Osteocyte (in vitro differentiated cells): ENCODE measurements at regions not wholly inside any gene's neighbourhood (a gene's known extent, or its start where the extent isn't known, plus 50 kb on each side); places are given as distances from the start of the nearest gene placed in this dataset.

Experiments used
- DNase-seq: peaks from one replicate; pipeline ENCODE4 v3.0.0; 2021; ENCODE audit warnings: mixed read lengths; ENCODE audit not compliant: unreplicated experiment; ENCODE audit errors: extremely low spot score
- H3K27ac Mint-ChIP-seq: one replicate; pipeline ENCODE4 v1.8.0; 2021; ENCODE audit warnings: mild to moderate bottlenecking, mixed read lengths; ENCODE audit not compliant: unreplicated experiment
- H3K27me3 Mint-ChIP-seq: one replicate; pipeline ENCODE4 v1.8.0; 2021; ENCODE audit warnings: mixed read lengths; ENCODE audit not compliant: unreplicated experiment
- H3K36me3 Mint-ChIP-seq: one replicate; pipeline ENCODE4 v1.8.0; 2021; ENCODE audit warnings: mixed read lengths; ENCODE audit not compliant: unreplicated experiment
- H3K4me1 Mint-ChIP-seq: one replicate; pipeline ENCODE4 v1.8.0; 2021; ENCODE audit warnings: mixed read lengths; ENCODE audit not compliant: unreplicated experiment
- H3K4me3 Mint-ChIP-seq: one replicate; pipeline ENCODE4 v1.8.0; 2021; ENCODE audit warnings: mild to moderate bottlenecking, moderate library complexity, mixed read lengths; ENCODE audit not compliant: unreplicated experiment
- H3K9me3 Mint-ChIP-seq: one replicate; pipeline ENCODE4 v1.8.0; 2021; ENCODE audit warnings: mixed read lengths; ENCODE audit not compliant: unreplicated experiment
- CTCF ChIP-seq: fragments of 200-600 bp; sonication (generic); IDR thresholded peaks from 2 replicates; pipeline ENCODE4 v1.5.0; 2021; ENCODE audit warnings: antibody characterized with exemption, mild to moderate bottlenecking, moderate library complexity

GRCh38 chr6:77249560-77249959 lies 213.7 kb downstream of the HTR1B start:
- Mint-ChIP-seq H3K4me1 (peaks cover 2% of the 10 kb centered on the region), H3K9me3 (peaks cover 4% of the 10 kb centered on the region), H3K36me3 (peaks cover 6% of the 10 kb centered on the region), H3K27me3 (no peaks in the 10 kb centered on the region), H3K27ac (no peak overlapping the region), H3K4me3 (no peak overlapping the region)
- TF ChIP-seq CTCF = no peak
- DNase-seq = no peak

GRCh38 chr6:77245026-77245425 lies 218.3 kb downstream of the HTR1B start:
- H3K4me1 Mint-ChIP-seq = peaks cover 2% of the 10 kb centered on the region
- DNase-seq = no peak

GRCh38 chr6:77231438-77232305 lies 231.6 kb downstream of the HTR1B start:
- no peaks in the 10 kb centered on the region for H3K36me3 Mint-ChIP-seq
- H3K27me3 Mint-ChIP-seq = peaks cover 5% of the 10 kb centered on the region
- H3K27ac Mint-ChIP-seq = no peak overlapping the region
- DNase-seq = no peak
- H3K4me1 Mint-ChIP-seq = peaks cover 6% of the 10 kb centered on the region
- TF ChIP-seq CTCF = no peak
- H3K4me3 Mint-ChIP-seq = no peak overlapping the region
- no peaks in the 10 kb centered on the region for H3K9me3 Mint-ChIP-seq

More at GRCh38 chr6:77245026-77245425, 218.3 kb downstream of the HTR1B start:
- H3K27ac Mint-ChIP-seq = no peak overlapping the region
- H3K36me3 Mint-ChIP-seq = no peaks in the 10 kb centered on the region
- H3K9me3 Mint-ChIP-seq = no peaks in the 10 kb centered on the region
- H3K27me3 Mint-ChIP-seq = no peaks in the 10 kb centered on the region
- H3K4me3 Mint-ChIP-seq = no peak overlapping the region
- TF ChIP-seq CTCF = no peak

- TF ChIP-seq CTCF = no peak
- no peak for DNase-seq
- H3K4me1 Mint-ChIP-seq = peaks cover 6% of the 10 kb centered on the region
- peaks cover 4% of the 10 kb centered on the region for H3K9me3 Mint-ChIP-seq
- no peak overlapping the region for H3K27ac Mint-ChIP-seq
- H3K27me3 Mint-ChIP-seq = peaks cover 5% of the 10 kb centered on the region
- no peak overlapping the region for H3K4me3 Mint-ChIP-seq
- H3K36me3 Mint-ChIP-seq = peaks cover 2% of the 10 kb centered on the region
Measured at GRCh38 chr6:77228279-77228678, 235.0 kb downstream of the HTR1B start.

GRCh38 chr6:77217896-77218295 lies 245.4 kb downstream of the HTR1B start:
- Mint-ChIP-seq H3K36me3 (peaks cover 5% of the 10 kb centered on the region), H3K27ac (no peak overlapping the region), H3K4me3 (no peak overlapping the region), H3K27me3 (no peaks in the 10 kb centered on the region), H3K4me1 (peaks cover 3% of the 10 kb centered on the region), H3K9me3 (peaks cover 20% of the 10 kb centered on the region)
- no peak for TF ChIP-seq CTCF
- no peak for DNase-seq
